ENCODE measurements at regions not wholly inside any gene's neighbourhood (a gene's known extent, or its start where the extent isn't known, plus 50 kb on each side); places are given as distances from the start of the nearest gene placed in this dataset.

DNA sequence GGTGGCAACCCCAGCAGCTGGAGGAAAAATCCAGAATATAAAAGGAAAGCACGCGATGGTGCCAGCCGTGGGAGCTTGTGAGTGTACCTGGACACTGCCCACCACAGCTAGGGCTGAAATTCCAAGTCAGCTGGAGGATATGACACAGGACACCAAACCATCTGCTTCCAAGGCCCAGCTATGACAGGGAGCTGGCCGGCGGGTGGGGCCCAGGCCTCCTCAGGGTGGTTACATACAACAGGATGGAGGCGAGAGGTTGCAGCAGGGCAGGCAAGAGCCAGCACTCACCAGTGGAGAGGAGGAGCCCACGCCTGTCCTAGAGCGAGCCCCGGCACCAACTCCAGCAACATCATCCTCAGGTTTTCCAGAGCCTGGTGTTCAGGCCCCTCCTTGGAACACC lies 163.2 kb upstream of the RPL38 start (continued):
- TF ChIP-seq, protein P1, sequence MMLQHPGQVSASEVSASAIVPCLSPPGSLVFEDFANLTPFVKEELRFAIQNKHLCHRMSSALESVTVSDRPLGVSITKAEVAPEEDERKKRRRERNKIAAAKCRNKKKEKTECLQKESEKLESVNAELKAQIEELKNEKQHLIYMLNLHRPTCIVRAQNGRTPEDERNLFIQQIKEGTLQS (CRISPR knock-in tag; conservative IDR thresholded peaks at IDR 0.05), result no peak
- TF ChIP-seq ATF1 (CRISPR knock-in tag; IDR thresholded peaks at IDR 0.05), result no peak

DNA sequence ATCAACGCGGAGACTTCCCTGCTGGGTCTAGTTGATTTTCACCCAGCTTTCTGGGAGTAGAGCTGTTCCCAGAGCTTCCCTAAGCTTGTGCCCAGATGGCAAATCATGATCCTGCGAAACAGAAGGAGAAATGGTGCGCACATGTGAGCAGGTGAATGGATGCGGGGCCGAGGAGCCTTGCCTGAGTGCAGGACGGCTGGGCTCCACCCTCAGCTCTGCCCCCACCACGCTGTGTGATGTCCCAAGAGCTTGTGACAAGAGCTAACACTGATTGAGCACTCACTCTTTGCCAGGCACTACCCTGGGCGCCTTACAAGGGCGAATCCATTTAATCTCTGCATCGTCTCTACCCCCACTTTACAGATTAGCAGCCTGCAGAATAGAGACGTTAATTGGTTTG lies 162.7 kb upstream of the RPL38 start:
- H3K36me3 Mint-ChIP-seq, result no peaks in the 10 kb centered on the region
- ChIA-PET POLR2A (no interaction called here), CTCF (interaction anchor here (2.1 kb wide), 1 partner anchor 159 kb away, joined by 6 read pairs; no protein-coding TSS in a partner anchor)
- DNase-seq (ENCODE audit: low spot score), result no peak
- ATAC-seq, result no peak
- no peaks in the 10 kb centered on the region for H3K27me3 Mint-ChIP-seq (ENCODE audit: low read depth)
- no peaks in the 10 kb centered on the region for H3K4me1 Mint-ChIP-seq
- H3K4me3 Mint-ChIP-seq, result no peak overlapping the region
- H3K9me3 Mint-ChIP-seq, result no peaks in the 10 kb centered on the region
- no peak overlapping the region for H3K27ac Mint-ChIP-seq
- TF ChIP-seq MYBL2 (CRISPR knock-in tag; IDR thresholded peaks at IDR 0.05) (no peak), ZNF138 (CRISPR knock-in tag; conservative IDR thresholded peaks at IDR 0.05) (no peak), HMGA2 (CRISPR knock-in tag; IDR thresholded peaks at IDR 0.05) (no peak), OVOL2 (CRISPR knock-in tag; IDR thresholded peaks at IDR 0.05; ENCODE audit: borderline replicate concordance) (no peak), SMAD4 (CRISPR knock-in tag; IDR thresholded peaks at IDR 0.05) (no peak), NR1H2 (CRISPR knock-in tag; IDR thresholded peaks at IDR 0.05) (no peak), RORB (CRISPR knock-in tag; IDR thresholded peaks at IDR 0.05) (no peak), SP1 (CRISPR knock-in tag; conservative IDR thresholded peaks at IDR 0.05) (no peak), SMAD3 (CRISPR knock-in tag; IDR thresholded peaks at IDR 0.05; ENCODE audit: borderline replicate concordance) (no peak), NFE2L1 (CRISPR knock-in tag; IDR thresholded peaks at IDR 0.05) (no peak), SOX15 (CRISPR knock-in tag; IDR thresholded peaks at IDR 0.05) (no peak), TCF7 (CRISPR knock-in tag; IDR thresholded peaks at IDR 0.05; ENCODE audit: low read depth) (no peak), ZBTB21 (CRISPR knock-in tag; IDR thresholded peaks at IDR 0.05; ENCODE audit: borderline replicate concordance) (no peak), GRHL2 (CRISPR knock-in tag; IDR thresholded peaks at IDR 0.05; ENCODE audit: insufficient replicate concordance, severe bottlenecking) (no peak)
- TF ChIP-seq, protein P2, sequence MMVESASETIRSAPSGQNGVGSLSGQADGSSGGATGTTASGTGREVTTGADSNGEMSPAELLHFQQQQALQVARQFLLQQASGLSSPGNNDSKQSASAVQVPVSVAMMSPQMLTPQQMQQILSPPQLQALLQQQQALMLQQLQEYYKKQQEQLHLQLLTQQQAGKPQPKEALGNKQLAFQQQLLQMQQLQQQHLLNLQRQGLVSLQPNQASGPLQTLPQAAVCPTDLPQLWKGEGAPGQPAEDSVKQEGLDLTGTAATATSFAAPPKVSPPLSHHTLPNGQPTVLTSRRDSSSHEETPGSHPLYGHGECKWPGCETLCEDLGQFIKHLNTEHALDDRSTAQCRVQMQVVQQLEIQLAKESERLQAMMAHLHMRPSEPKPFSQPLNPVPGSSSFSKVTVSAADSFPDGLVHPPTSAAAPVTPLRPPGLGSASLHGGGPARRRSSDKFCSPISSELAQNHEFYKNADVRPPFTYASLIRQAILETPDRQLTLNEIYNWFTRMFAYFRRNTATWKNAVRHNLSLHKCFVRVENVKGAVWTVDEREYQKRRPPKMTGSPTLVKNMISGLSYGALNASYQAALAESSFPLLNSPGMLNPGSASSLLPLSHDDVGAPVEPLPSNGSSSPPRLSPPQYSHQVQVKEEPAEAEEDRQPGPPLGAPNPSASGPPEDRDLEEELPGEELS (CRISPR knock-in tag; IDR thresholded peaks at IDR 0.05), result no peak
- TF ChIP-seq, protein P3, sequence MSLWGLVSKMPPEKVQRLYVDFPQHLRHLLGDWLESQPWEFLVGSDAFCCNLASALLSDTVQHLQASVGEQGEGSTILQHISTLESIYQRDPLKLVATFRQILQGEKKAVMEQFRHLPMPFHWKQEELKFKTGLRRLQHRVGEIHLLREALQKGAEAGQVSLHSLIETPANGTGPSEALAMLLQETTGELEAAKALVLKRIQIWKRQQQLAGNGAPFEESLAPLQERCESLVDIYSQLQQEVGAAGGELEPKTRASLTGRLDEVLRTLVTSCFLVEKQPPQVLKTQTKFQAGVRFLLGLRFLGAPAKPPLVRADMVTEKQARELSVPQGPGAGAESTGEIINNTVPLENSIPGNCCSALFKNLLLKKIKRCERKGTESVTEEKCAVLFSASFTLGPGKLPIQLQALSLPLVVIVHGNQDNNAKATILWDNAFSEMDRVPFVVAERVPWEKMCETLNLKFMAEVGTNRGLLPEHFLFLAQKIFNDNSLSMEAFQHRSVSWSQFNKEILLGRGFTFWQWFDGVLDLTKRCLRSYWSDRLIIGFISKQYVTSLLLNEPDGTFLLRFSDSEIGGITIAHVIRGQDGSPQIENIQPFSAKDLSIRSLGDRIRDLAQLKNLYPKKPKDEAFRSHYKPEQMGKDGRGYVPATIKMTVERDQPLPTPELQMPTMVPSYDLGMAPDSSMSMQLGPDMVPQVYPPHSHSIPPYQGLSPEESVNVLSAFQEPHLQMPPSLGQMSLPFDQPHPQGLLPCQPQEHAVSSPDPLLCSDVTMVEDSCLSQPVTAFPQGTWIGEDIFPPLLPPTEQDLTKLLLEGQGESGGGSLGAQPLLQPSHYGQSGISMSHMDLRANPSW (CRISPR knock-in tag; conservative IDR thresholded peaks at IDR 0.05; ENCODE audit: low read depth), result no peak
- TF ChIP-seq, protein P4, sequence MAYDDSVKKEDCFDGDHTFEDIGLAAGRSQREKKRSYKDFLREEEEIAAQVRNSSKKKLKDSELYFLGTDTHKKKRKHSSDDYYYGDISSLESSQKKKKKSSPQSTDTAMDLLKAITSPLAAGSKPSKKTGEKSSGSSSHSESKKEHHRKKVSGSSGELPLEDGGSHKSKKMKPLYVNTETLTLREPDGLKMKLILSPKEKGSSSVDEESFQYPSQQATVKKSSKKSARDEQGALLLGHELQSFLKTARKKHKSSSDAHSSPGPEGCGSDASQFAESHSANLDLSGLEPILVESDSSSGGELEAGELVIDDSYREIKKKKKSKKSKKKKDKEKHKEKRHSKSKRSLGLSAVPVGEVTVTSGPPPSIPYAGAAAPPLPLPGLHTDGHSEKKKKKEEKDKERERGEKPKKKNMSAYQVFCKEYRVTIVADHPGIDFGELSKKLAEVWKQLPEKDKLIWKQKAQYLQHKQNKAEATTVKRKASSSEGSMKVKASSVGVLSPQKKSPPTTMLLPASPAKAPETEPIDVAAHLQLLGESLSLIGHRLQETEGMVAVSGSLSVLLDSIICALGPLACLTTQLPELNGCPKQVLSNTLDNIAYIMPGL (CRISPR knock-in tag; IDR thresholded peaks at IDR 0.05), result no peak
- TF ChIP-seq, protein P5, sequence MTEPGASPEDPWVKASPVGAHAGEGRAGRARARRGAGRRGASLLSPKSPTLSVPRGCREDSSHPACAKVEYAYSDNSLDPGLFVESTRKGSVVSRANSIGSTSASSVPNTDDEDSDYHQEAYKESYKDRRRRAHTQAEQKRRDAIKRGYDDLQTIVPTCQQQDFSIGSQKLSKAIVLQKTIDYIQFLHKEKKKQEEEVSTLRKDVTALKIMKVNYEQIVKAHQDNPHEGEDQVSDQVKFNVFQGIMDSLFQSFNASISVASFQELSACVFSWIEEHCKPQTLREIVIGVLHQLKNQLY (CRISPR knock-in tag; IDR thresholded peaks at IDR 0.05), result no peak
